OCI-LY3 (cell line): ENCODE measurements at regions not wholly inside any gene's neighbourhood (a gene's known extent, or its start where the extent isn't known, plus 50 kb on each side); places are given as distances from the start of the nearest gene placed in this dataset.

Source experiments
- H2AFZ ChIP-seq: fragments of 200-600, 300-600 bp; shearing (Covaris generic); 2 replicates; pipeline ENCODE4 v1.6.0; 2014; ENCODE audit warnings: antibody characterized with exemption, low read depth, low read length
- H3K27ac ChIP-seq: fragments of 200-600, 300-600 bp; sonication (generic); 2 replicates; pipeline ENCODE4 v1.5.1; 2014; ENCODE audit warnings: mild to moderate bottlenecking, low read length, moderate library complexity, mixed read lengths
- H3K27me3 ChIP-seq: fragments of 200-600, 300-600 bp; sonication (generic); 2 replicates; pipeline ENCODE4 v1.6.1; 2014; ENCODE audit warnings: low read depth, low read length, mixed read lengths
- H3K36me3 ChIP-seq: fragments of 200-600, 300-600 bp; sonication (generic); replicated peaks from 2 replicates; pipeline ENCODE3; 2014; ENCODE audit warnings: low read depth, low read length, mixed read lengths
- H3K4me1 ChIP-seq: fragments of 300-600, 200-600 bp; sonication (generic); 2 replicates; pipeline ENCODE4 v1.6.1; 2014; ENCODE audit warnings: low read length, mixed read lengths
- H3K4me2 ChIP-seq: fragments of 200-600, 300-600 bp; sonication (generic); 2 replicates; pipeline ENCODE4 v1.6.1; 2014; ENCODE audit warnings: low read length, mixed read lengths
- H3K4me3 ChIP-seq: fragments of 300-600, 200-600 bp; sonication (generic); 2 replicates; pipeline ENCODE4 v1.5.1; 2014; ENCODE audit warnings: antibody characterized with exemption, mild to moderate bottlenecking, low read length, moderate library complexity
- H3K79me2 ChIP-seq: fragments of 300-600, 200-600 bp; shearing (Covaris generic); 2 replicates; pipeline ENCODE4 v1.6.1; 2014; ENCODE audit warnings: mild to moderate bottlenecking, low read length, mixed read lengths
- H3K9ac ChIP-seq: fragments of 300-600, 200-600 bp; shearing (Covaris generic); 2 replicates; pipeline ENCODE4 v1.6.0; 2014; ENCODE audit warnings: mild to moderate bottlenecking, low read length, moderate library complexity
- H3K9me3 ChIP-seq: fragments of 200-600, 300-600 bp; shearing (Covaris generic); 2 replicates; pipeline ENCODE4 v1.6.1; 2014; ENCODE audit warnings: low read length, mixed read lengths; ENCODE audit not compliant: insufficient read depth
- H4K20me1 ChIP-seq: fragments of 200-600, 300-600 bp; sonication (generic); 2 replicates; pipeline ENCODE4 v1.6.1; 2016; ENCODE audit warnings: low read length, mixed read lengths; ENCODE audit not compliant: insufficient read depth
- CTCF ChIP-seq: fragments of 200-600, 300-600 bp; sonication (generic); IDR thresholded peaks from 2 replicates; pipeline ENCODE4 v1.5.1; 2014; ENCODE audit warnings: antibody characterized with exemption, low read length, low read depth
- EZH2phosphoT487 ChIP-seq: fragments of 200-600 bp; shearing (Covaris generic); IDR thresholded peaks from 2 replicates; pipeline ENCODE4 v1.6.1; 2018; ENCODE audit warnings: antibody characterized with exemption, mixed run types, low read depth

GRCh38 chr18:39661856-39662366, 2096.3 kb upstream of the CELF4 start:
- H4K20me1 ChIP-seq, result no peaks in the 10 kb centered on the region
- H2AFZ ChIP-seq, result no peak overlapping the region
- no peaks in the 10 kb centered on the region for H3K9me3 ChIP-seq
- H3K4me1 ChIP-seq, result no peaks in the 10 kb centered on the region
- TF ChIP-seq EZH2phosphoT487 (no peak), CTCF (no peak)
- H3K4me3 ChIP-seq, result no peak overlapping the region
- H3K27me3 ChIP-seq, result no peaks in the 10 kb centered on the region
- no peak overlapping the region for H3K27ac ChIP-seq
- H3K9ac ChIP-seq, result no peak overlapping the region
- H3K79me2 ChIP-seq, result no peaks in the 10 kb centered on the region
- no peak overlapping the region for H3K4me2 ChIP-seq
- no peaks in the 10 kb centered on the region for H3K36me3 ChIP-seq

GRCh38 chr18:39660141-39660540, 2094.5 kb upstream of the CELF4 start:
- H3K36me3 ChIP-seq, result no peaks in the 10 kb centered on the region
- H3K4me3 ChIP-seq, result no peak overlapping the region
- H3K4me1 ChIP-seq, result no peaks in the 10 kb centered on the region
- H3K9ac ChIP-seq, result no peak overlapping the region
- TF ChIP-seq CTCF, result no peak
- TF ChIP-seq EZH2phosphoT487, result no peak
- H3K79me2 ChIP-seq, result no peaks in the 10 kb centered on the region
- no peaks in the 10 kb centered on the region for H3K27me3 ChIP-seq
- no peaks in the 10 kb centered on the region for H3K9me3 ChIP-seq
- H3K4me2 ChIP-seq, result no peak overlapping the region
- no peaks in the 10 kb centered on the region for H4K20me1 ChIP-seq
- no peak overlapping the region for H3K27ac ChIP-seq
- no peak overlapping the region for H2AFZ ChIP-seq

GRCh38 chr18:39655341-39655740, 2089.7 kb upstream of the CELF4 start:
- Histone ChIP-seq H3K27me3 (no peaks in the 10 kb centered on the region), H3K79me2 (no peaks in the 10 kb centered on the region), H3K9ac (no peak overlapping the region), H3K4me3 (no peak overlapping the region), H3K4me1 (no peaks in the 10 kb centered on the region), H3K4me2 (no peak overlapping the region), H3K27ac (no peak overlapping the region), H3K36me3 (no peaks in the 10 kb centered on the region), H2AFZ (no peak overlapping the region), H3K9me3 (no peaks in the 10 kb centered on the region), H4K20me1 (no peaks in the 10 kb centered on the region)
- no peak for TF ChIP-seq CTCF
- no peak for TF ChIP-seq EZH2phosphoT487

GRCh38 chr18:39653221-39653620, 2087.6 kb upstream of the CELF4 start:
- Histone ChIP-seq H3K27ac (no peak overlapping the region), H3K4me1 (no peaks in the 10 kb centered on the region), H3K9me3 (no peaks in the 10 kb centered on the region), H3K4me2 (no peak overlapping the region), H3K27me3 (no peaks in the 10 kb centered on the region), H3K9ac (no peak overlapping the region), H2AFZ (no peak overlapping the region), H4K20me1 (no peaks in the 10 kb centered on the region), H3K36me3 (no peaks in the 10 kb centered on the region), H3K79me2 (no peaks in the 10 kb centered on the region), H3K4me3 (no peak overlapping the region)
- TF ChIP-seq CTCF, result no peak
- no peak for TF ChIP-seq EZH2phosphoT487
